SK-N-SH (cell line): ENCODE measurements at regions not wholly inside any gene's neighbourhood (a gene's known extent, or its start where the extent isn't known, plus 50 kb on each side); places are given as distances from the start of the nearest gene placed in this dataset.

Experiments
- CHD2 ChIP-seq: fragments of 150-350 bp; IDR thresholded peaks from 2 replicates; pipeline ENCODE4 v1.6.1; 2018; ENCODE audit warnings: low read length; ENCODE audit not compliant: partially characterized antibody
- CTCF ChIP-seq: fragments of 200-600 bp; sonication (generic); IDR thresholded peaks from 2 replicates; pipeline ENCODE4 v1.6.1; 2017; ENCODE audit warnings: antibody characterized with exemption, mild to moderate bottlenecking, moderate library complexity
- EP300 ChIP-seq, 2 experiments: IDR thresholded peaks; 2 replicates each; pipeline versions ENCODE4 v1.4.0 to v1.6.1; 2012; ENCODE audit warnings: borderline replicate concordance in 1 of 2, low read depth in 1 of 2, low read length in 1 of 2
- EZH2phosphoT487 ChIP-seq: fragments of 200-600 bp; sonication (generic); IDR thresholded peaks from 2 replicates; pipeline ENCODE4 v1.6.1; 2017; ENCODE audit warnings: low read depth, mixed run types, mild to moderate bottlenecking, antibody characterized with exemption, moderate library complexity, borderline replicate concordance
- FOSL2 ChIP-seq: IDR thresholded peaks from 2 replicates; pipeline ENCODE4 v1.4.0; 2012; ENCODE audit warnings: low read depth, mild to moderate bottlenecking, moderate library complexity, borderline replicate concordance
- GATA2 ChIP-seq: sonication (generic); formaldehyde crosslinking; IDR thresholded peaks from 2 replicates; pipeline ENCODE4 v1.5.0; 2020; ENCODE audit warnings: mild to moderate bottlenecking, missing genetic modification reagents
- JUND ChIP-seq: IDR thresholded peaks from 2 replicates; pipeline ENCODE4 v1.4.0; 2012
- POLR2AphosphoS5 ChIP-seq: IDR thresholded peaks from 2 replicates; pipeline ENCODE4 v1.6.1; 2012; ENCODE audit warnings: low read depth, low read length
- RAD21 ChIP-seq: IDR thresholded peaks from 2 replicates; pipeline ENCODE4 v1.6.1; 2012; ENCODE audit warnings: mild to moderate bottlenecking, low read length
- RCOR1 ChIP-seq: fragments of 150-350 bp; IDR thresholded peaks from 2 replicates; pipeline ENCODE4 v1.6.1; 2017; ENCODE audit warnings: antibody characterized with exemption, low read length
- RFX5 ChIP-seq: IDR thresholded peaks from 2 replicates; pipeline ENCODE4 v1.6.1; 2012; ENCODE audit warnings: mild to moderate bottlenecking, improper control_type of control experiment, low read length
- SMC3 ChIP-seq: IDR thresholded peaks from 2 replicates; pipeline ENCODE4 v1.6.1; 2012; ENCODE audit warnings: low read depth, low read length, improper control_type of control experiment
- USF2 ChIP-seq: fragments of 150-350 bp; IDR thresholded peaks from 2 replicates; pipeline ENCODE4 v1.6.1; 2017; ENCODE audit warnings: antibody characterized with exemption, low read length, low read depth, borderline replicate concordance
- YY1 ChIP-seq: IDR thresholded peaks from 2 replicates; pipeline ENCODE4 v1.4.0; 2012; ENCODE audit warnings: low read depth, mild to moderate bottlenecking

- TF ChIP-seq EP300 (IDR thresholded peaks at IDR 0.05; ENCODE audit: borderline replicate concordance in 1 of 2, low read depth in 1 of 2, low read length in 1 of 2), result no peak
- TF ChIP-seq CHD2, result no peak
- no peak for TF ChIP-seq CTCF
- TF ChIP-seq GATA2, result no peak
- no peak for TF ChIP-seq FOSL2
- TF ChIP-seq SMC3, result no peak
- TF ChIP-seq RFX5, result no peak
- no peak for TF ChIP-seq JUND
- no peak for TF ChIP-seq RCOR1
- no peak for TF ChIP-seq POLR2AphosphoS5
- TF ChIP-seq YY1, result no peak
- no peak for TF ChIP-seq USF2
- no peak for TF ChIP-seq RAD21
- TF ChIP-seq EZH2phosphoT487, result no peak
Observed at GRCh38 chr3:177665122-177665808, 468.0 kb upstream of the TBL1XR1 start.
